Spleen (tissue), 7 donors: ENCODE measurements at regions not wholly inside any gene's neighbourhood (a gene's known extent, or its start where the extent isn't known, plus 50 kb on each side); places are given as distances from the start of the nearest gene placed in this dataset.
"Not testable (repeated sequence)": the region's sequence is repeated elsewhere in the genome, so short reads cannot be mapped to it uniquely, and the experiment has no call there.

Experiments used
- POLR2A ChIP-seq, 3 donors: fragments of 450-650 bp; IDR thresholded peaks; one replicate each; pipeline ENCODE4 v1.5.1; 2017; ENCODE audit warnings: antibody characterized with exemption in 3 of 3, mild to moderate bottlenecking in 1 of 3
- POLR2AphosphoS5 ChIP-seq, 3 donors: sonication (generic); formaldehyde crosslinking; IDR thresholded peaks; one replicate each; pipeline ENCODE4 v1.5.1; 2017; ENCODE audit warnings: antibody characterized with exemption in 3 of 3
- TF ChIP-seq, protein P1 (sequence below), 11 experiments: fragments of 200-600 bp in 7 of 11; fragments of 450-650 bp in 4 of 11; sonication (generic) in 4 of 11; IDR thresholded peaks in 8 of 11; conservative IDR thresholded peaks in 3 of 11; 1 replicate in 7 of 11; 2 replicates in 4 of 11; pipeline versions ENCODE4 v1.4.0 to v1.8.0; 2016 to 2021; ENCODE audit warnings: antibody characterized with exemption in 11 of 11, inconsistent platforms in 4 of 11, mild to moderate bottlenecking in 1 of 11
- donor health status: DM: no; HTN: no; CAD: no; lungs with moderate emphysema.
- donor health status: DM: no; HTN: no; CAD: no.
- donor health status: DM: no; HTN: no; CAD: no.

DNA sequence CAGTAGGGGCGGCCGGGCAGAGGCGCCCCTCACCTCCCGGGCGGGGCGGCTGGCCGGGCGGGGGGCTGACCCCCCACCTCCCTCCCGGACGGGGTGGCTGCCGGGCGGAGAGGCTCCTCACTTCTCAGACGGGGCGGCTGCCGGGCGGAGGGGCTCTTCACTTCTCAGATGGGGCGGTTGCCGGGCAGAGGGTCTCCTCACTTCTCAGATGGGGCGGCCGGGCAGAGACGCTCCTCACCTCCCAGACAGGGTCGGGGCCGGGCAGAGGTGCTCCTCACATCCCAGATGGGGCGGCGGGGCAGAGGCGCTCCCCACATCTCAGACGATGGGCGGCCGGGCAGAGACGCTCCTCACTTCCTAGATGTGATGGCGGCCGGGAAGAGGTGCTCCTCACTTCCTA lies 389.8 kb downstream of the DSEL start:
- TF ChIP-seq, protein P1, sequence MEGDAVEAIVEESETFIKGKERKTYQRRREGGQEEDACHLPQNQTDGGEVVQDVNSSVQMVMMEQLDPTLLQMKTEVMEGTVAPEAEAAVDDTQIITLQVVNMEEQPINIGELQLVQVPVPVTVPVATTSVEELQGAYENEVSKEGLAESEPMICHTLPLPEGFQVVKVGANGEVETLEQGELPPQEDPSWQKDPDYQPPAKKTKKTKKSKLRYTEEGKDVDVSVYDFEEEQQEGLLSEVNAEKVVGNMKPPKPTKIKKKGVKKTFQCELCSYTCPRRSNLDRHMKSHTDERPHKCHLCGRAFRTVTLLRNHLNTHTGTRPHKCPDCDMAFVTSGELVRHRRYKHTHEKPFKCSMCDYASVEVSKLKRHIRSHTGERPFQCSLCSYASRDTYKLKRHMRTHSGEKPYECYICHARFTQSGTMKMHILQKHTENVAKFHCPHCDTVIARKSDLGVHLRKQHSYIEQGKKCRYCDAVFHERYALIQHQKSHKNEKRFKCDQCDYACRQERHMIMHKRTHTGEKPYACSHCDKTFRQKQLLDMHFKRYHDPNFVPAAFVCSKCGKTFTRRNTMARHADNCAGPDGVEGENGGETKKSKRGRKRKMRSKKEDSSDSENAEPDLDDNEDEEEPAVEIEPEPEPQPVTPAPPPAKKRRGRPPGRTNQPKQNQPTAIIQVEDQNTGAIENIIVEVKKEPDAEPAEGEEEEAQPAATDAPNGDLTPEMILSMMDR (IDR thresholded peaks at IDR 0.05 in 8 of 11, conservative IDR thresholded peaks at IDR 0.05 in 3 of 11), result not testable (repeated sequence)
- not testable (repeated sequence) for TF ChIP-seq POLR2A, POLR2AphosphoS5 (IDR thresholded peaks at IDR 0.05)
